HG03045 (cell line): ENCODE measurements at regions not wholly inside any gene's neighbourhood (a gene's known extent, or its start where the extent isn't known, plus 50 kb on each side); places are given as distances from the start of the nearest gene placed in this dataset.
"Not testable (repeated sequence)": the region's sequence is repeated elsewhere in the genome, so short reads cannot be mapped to it uniquely, and the experiment has no call there.

Experiments
- ATAC-seq: cut with Tn5 transposase; IDR thresholded peaks from one replicate; pipeline ENCODE4 v1.9.1; 2021; ENCODE audit warnings: mild to moderate bottlenecking, moderate library complexity; ENCODE audit not compliant: unreplicated experiment

DNA sequence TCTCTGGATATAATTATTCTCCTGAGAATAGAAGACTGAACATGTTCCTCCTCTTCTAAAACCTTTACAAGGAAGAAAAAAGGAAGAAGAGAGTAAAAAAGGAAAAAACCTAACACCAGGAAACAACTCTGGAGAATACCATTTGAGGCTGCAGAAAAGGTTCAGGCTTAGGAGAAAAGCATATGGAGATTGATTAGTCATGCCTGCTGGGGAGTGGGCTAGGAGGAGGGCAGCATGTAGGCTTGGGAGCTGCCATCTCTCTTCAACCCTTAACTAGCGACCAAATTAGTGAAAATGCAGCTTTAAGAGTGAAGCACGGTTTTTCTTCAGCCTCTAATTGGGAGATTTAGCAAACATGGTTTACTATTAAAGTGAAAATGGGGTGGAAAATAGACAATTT, 273.0 kb upstream of the CRY1 start:
- ATAC-seq: no peak

GRCh38 chr12:107368586-107368985, 275.2 kb upstream of the CRY1 start:
- no peak for ATAC-seq

GRCh38 chr12:107369006-107369405, 275.7 kb upstream of the CRY1 start:
- ATAC-seq: no peak

DNA sequence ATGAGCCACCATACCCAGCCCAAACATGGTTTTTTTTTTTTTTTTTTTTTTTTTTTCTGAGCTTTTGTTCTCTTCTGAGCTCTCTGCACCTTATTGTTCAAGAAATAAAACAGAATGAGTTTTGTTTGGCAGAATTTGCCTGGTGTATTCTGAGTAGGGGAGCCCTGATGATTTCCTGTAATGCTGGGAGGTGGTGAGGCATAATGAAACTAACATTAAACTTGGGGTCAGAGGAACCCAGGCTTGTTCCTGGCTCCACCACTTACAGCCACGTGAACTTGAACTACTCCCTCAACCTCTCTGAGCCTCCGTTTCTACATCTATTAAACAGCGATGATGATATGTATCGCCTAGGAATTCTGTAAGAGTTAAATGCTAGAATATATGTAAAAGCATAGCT, 276.3 kb upstream of the CRY1 start:
- ATAC-seq: no peak

- no peak for ATAC-seq
These were observed 278.9 kb upstream of the CRY1 start for GRCh38 chr12:107372229-107372658.

GRCh38 chr12:107373238-107373809, 280.0 kb upstream of the CRY1 start:
- no peak for ATAC-seq

- ATAC-seq: no peak
These were observed 281.0 kb upstream of the CRY1 start for GRCh38 chr12:107374161-107374840.

GRCh38 chr12:107375231-107375630, 281.9 kb upstream of the CRY1 start:
- ATAC-seq: no peak

GRCh38 chr12:107377596-107378385, 284.4 kb upstream of the CRY1 start:
- ATAC-seq: no peak

GRCh38 chr12:107378609-107379008, 285.3 kb upstream of the CRY1 start:
- ATAC-seq: no peak

GRCh38 chr12:107379142-107379851, 285.9 kb upstream of the CRY1 start:
- ATAC-seq: not testable (repeated sequence)

DNA sequence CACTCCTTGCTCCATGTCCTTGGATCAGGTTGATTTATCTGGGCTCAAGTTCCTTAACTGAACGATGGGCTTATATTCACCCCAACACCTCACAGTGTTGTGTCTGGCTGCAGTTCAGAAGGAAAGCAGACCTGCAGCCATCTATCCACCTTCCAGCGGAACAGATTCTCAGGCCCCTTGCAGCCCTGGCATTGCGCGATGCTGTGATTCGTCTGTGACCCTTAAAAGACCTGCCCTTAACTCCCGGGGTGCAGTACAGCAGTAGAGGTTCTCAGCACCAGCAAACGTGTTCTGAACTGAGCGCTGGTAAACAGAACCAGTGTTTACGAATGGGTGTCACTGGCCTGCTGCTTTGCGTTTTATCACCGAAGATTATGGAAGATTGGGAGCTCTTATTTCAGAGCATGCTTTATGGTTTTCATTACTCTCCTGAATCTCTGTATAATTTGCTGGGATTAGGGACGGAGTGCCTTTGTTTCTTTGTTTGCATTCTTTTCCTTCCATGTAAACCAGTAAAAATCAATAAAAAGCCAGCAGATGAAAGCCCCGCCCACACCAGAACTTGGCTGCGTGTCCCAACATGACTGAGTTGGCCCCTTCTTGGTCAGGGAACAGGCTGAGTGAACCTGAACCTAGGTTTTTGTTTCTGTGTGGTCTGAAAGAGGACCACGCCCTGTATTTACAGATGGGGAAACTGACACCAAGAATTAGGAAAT, 286.7 kb upstream of the CRY1 start:
- ATAC-seq: no peak

DNA sequence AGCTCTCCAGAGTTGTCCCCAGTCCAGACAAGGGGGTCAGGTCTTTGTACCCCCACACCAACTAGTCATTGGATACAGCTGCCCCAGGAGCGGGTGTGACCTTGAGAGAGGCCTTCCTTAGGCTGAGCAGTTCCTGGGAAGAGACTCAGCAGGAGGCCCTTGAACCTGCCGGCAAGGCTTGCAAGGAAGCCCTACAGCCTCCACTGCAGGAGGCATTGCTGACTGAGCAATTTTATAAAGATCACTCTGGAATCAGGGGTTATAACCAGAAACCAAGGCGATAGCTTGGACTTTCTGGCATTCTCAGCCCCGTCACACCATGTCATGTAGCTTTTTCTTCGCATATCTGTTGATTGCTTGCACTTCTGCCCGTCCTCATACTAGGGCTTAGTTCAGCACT, 291.3 kb upstream of the CRY1 start:
- no peak for ATAC-seq

GRCh38 chr12:107385509-107385908, 292.2 kb upstream of the CRY1 start:
- no peak for ATAC-seq

DNA sequence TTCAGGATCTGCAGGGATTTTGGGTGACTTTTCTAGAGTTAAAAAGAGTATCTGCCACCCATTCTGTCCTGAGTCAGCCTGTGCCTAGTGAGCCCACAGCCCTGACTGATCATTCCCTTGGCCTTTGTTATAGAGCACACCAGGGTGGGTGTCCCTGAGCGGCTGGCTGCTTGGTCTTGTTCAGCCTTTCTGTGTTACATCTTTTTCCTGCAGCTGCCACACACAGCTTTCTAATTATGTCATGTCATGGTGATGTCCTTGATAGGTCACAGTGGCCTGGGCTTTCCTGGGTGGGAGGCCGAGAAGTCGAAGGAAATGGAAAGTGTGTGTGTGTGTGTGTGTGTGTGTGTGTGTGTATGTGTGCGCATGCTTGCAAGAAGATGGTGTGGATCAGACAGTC, 293.2 kb upstream of the CRY1 start:
- no peak for ATAC-seq

- ATAC-seq: no peak
These were observed 294.9 kb upstream of the CRY1 start for GRCh38 chr12:107388263-107388662.

DNA sequence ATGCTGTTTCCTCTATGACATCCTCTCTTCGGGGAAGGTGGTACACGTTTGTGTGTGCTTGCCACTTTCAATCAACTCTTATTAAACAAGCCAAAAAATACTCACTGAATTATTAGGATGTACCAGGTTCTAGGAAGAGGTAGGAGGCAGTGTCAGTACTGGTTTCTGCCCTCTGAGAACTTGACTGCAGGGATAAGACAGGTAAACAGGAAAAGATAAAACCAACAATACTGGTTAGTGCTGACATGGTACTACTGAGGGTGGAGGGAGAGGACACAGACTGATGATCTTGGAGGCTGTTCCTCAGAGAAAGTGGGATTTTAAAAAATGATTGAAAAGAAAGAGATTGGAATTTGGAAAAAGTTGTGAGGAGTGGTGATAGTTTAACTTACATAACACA, 295.2 kb upstream of the PWP1 start:
- no peak for ATAC-seq

GRCh38 chr12:107393043-107393717, 292.4 kb upstream of the PWP1 start:
- ATAC-seq: no peak

DNA sequence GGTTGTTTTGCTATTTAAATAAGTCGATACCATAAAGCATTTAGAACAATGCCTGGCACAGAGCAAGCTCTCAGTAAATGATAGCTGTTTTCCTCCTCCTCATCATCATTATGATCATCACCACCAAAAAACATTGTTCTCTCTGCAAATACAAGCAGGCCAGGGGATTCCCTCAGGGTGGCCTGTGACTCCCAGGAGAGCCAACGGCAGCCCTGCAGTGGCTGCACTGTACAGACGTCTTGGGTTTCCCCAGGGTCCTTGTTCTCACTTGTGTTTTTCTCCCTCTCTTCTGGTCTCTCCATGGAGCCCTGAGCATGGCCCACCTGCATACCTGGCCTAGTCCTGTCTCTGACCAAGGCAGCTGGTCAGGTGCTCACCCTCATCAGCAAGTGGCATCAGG, 290.9 kb upstream of the PWP1 start:
- ATAC-seq: no peak

DNA sequence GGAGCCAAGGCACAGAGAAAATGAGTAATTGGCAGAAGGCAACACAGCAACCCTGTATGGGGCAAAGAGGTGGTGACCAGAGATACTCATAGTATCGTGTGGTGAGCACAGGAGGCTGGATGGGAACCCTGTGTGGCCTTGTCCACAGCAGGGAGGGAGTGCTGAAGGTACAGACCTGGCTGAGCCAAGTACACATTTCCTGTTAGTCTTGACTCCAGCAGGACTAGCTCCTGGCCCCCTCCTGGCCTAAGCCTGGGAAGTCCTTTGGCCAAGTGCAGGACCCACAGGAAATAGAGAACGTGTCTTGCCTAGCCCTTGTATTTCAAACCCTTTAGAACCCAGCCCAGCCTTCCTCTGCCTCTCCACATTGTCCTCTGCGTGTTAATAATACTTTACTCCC, 289.8 kb upstream of the PWP1 start:
- ATAC-seq: no peak
